HepG2 (cell line): ENCODE measurements at regions not wholly inside any gene's neighbourhood (a gene's known extent, or its start where the extent isn't known, plus 50 kb on each side); places are given as distances from the start of the nearest gene placed in this dataset.

ENCODE experiments used
- ATAC-seq: fragments of 200-7000 bp; cut with Tn5 transposase; 3 replicates; pipeline ENCODE4 v1.9.1; 2020; ENCODE audit warnings: mild to moderate bottlenecking, moderate library complexity
- BruUV-seq: library from RNA; stranded (reverse); fragments of 400-500 nt; replicated peaks from 2 replicates; lab custom pipeline; 2021; lab: Mats Ljungman, UMichigan
- CTCF ChIA-PET: fragments of 300-600 bp; formaldehyde crosslinking; extraction: SDS; loops from one replicate; lab custom pipeline; 2021; ENCODE audit warnings: low total read pairs, inconsistent platforms, low intra/inter-chr PET ratio; lab: Yijun Ruan, JAX
- POLR2A ChIA-PET: fragments of 350-600 bp; sonication (Branson Sonifier 250); formaldehyde crosslinking; loops from one replicate; lab custom pipeline; 2020; ENCODE audit warnings: antibody characterized with exemption, inconsistent platforms; lab: Yijun Ruan, JAX
- DNase-seq: peaks from one replicate; pipeline ENCODE4 v3.0.0-alpha.2; 2015; ENCODE audit warnings: low spot score
- FAIRE-seq: peaks from 3 replicates; lab custom pipeline; 2011; peaks lifted over from hg19 to GRCh38; lab: Jason Lieb, UNC
- H2AFZ ChIP-seq: one replicate; pipeline ENCODE4 v1.6.1; 2011; ENCODE audit warnings: low read length, inconsistent platforms
- H3K27ac ChIP-seq: fragments of 300-600 bp; 3 replicates; pipeline ENCODE4 v1.8.0; 2011; ENCODE audit warnings: mixed run types, mild to moderate bottlenecking, mixed read lengths, low read length, inconsistent platforms; ENCODE audit not compliant: insufficient read depth; ENCODE audit errors: extremely low read length
- H3K27me3 ChIP-seq, 2 experiments: fragments of 200-600 bp in 1 of 2; 2 replicates in 1 of 2; 3 replicates in 1 of 2; pipeline versions ENCODE4 v1.6.0 to v1.8.0; 2011; ENCODE audit warnings: low read length in 2 of 2, mild to moderate bottlenecking in 2 of 2, moderate library complexity in 2 of 2, inconsistent platforms in 1 of 2; ENCODE audit not compliant: insufficient read depth in 2 of 2, control insufficient read depth in 1 of 2
- H3K36me3 ChIP-seq, 2 experiments: fragments of 200-600 bp in 1 of 2; replicated peaks in 1 of 2; 2 replicates in 1 of 2; 3 replicates in 1 of 2; pipeline versions ENCODE4 v1.5.1 to v1.8.0; 2011; ENCODE audit warnings: low read length in 2 of 2, inconsistent platforms in 1 of 2; ENCODE audit not compliant: insufficient read depth in 2 of 2, control insufficient read depth in 1 of 2
- H3K4me1 ChIP-seq: 2 replicates; pipeline ENCODE4 v1.5.1; 2012; ENCODE audit warnings: low read length, inconsistent platforms; ENCODE audit not compliant: insufficient read depth
- H3K4me2 ChIP-seq: 2 replicates; pipeline ENCODE4 v1.6.0; 2011; ENCODE audit warnings: low read depth, low read length, inconsistent platforms
- H3K4me3 ChIP-seq, 3 experiments: fragments of 200-600 bp in 1 of 3; sonication (generic), shearing (Covaris generic) in 1 of 3; replicated peaks in 1 of 3; 2 replicates each; pipeline ENCODE4 v1.5.1; 2011 to 2016; ENCODE audit warnings: low read length in 3 of 3, inconsistent platforms in 2 of 3, low read depth in 2 of 3, mild to moderate bottlenecking in 2 of 3, control low read depth in 1 of 3, mixed read lengths in 1 of 3; ENCODE audit not compliant: insufficient read depth in 1 of 3
- H3K79me2 ChIP-seq: one replicate; pipeline ENCODE4 v1.6.1; 2011; ENCODE audit warnings: low read length, inconsistent platforms; ENCODE audit not compliant: insufficient read depth
- H3K9ac ChIP-seq: 2 replicates; pipeline ENCODE4 v1.6.0; 2011; ENCODE audit warnings: mild to moderate bottlenecking, low read depth, low read length, inconsistent platforms; ENCODE audit not compliant: insufficient read depth
- H3K9me3 ChIP-seq: 2 replicates; pipeline ENCODE4 v1.5.1; 2012; ENCODE audit warnings: mild to moderate bottlenecking, low read length
- H4K20me1 ChIP-seq: 2 replicates; pipeline ENCODE4 v1.6.0; 2011; ENCODE audit warnings: inconsistent platforms, mild to moderate bottlenecking, low read length, moderate library complexity; ENCODE audit not compliant: insufficient read depth
- ATM ChIP-seq: fragments of 450-650 bp; IDR thresholded peaks from 2 replicates; pipeline ENCODE4 v1.7.1; 2017; ENCODE audit warnings: mild to moderate bottlenecking, borderline replicate concordance
- E2F1 ChIP-seq: sonication (generic); formaldehyde crosslinking; IDR thresholded peaks from 2 replicates; pipeline ENCODE4 v1.5.0; 2020; ENCODE audit warnings: missing genetic modification reagents
- EEA1 ChIP-seq: sonication (generic); formaldehyde crosslinking; IDR thresholded peaks from 2 replicates; pipeline ENCODE4 v1.5.1; 2020; ENCODE audit warnings: mild to moderate bottlenecking, missing genetic modification reagents, borderline replicate concordance
- ELK4 ChIP-seq: sonication (generic); formaldehyde crosslinking; IDR thresholded peaks from 2 replicates; pipeline ENCODE4 v1.9.0; 2021; ENCODE audit warnings: missing genetic modification reagents, borderline replicate concordance
- FOXM1 ChIP-seq: sonication (generic); formaldehyde crosslinking; IDR thresholded peaks from 2 replicates; pipeline ENCODE4 v1.5.0; 2020; ENCODE audit warnings: missing genetic modification reagents
- GTF3A ChIP-seq: sonication (generic); formaldehyde crosslinking; conservative IDR thresholded peaks from 2 replicates; pipeline ENCODE4 v1.4.0; 2020; ENCODE audit warnings: mild to moderate bottlenecking, missing genetic modification reagents
- RNF219 ChIP-seq: sonication (generic); formaldehyde crosslinking; IDR thresholded peaks from 2 replicates; pipeline ENCODE4 v1.5.0; 2020; ENCODE audit warnings: mild to moderate bottlenecking, missing genetic modification reagents
- SALL1 ChIP-seq: sonication (generic); formaldehyde crosslinking; IDR thresholded peaks from 2 replicates; pipeline ENCODE4 v1.8.0; 2022; ENCODE audit warnings: mild to moderate bottlenecking, missing genetic modification reagents
- SYNCRIP ChIP-seq: fragments of 200-400 bp; formaldehyde crosslinking; IDR thresholded peaks from 2 replicates; pipeline ENCODE4 v1.6.1; 2018; ENCODE audit warnings: mild to moderate bottlenecking, low read depth, low read length; ENCODE audit not compliant: insufficient read depth
- ZBTB44 ChIP-seq: sonication (generic); formaldehyde crosslinking; IDR thresholded peaks from 2 replicates; pipeline ENCODE4 v1.4.0; 2020; ENCODE audit warnings: missing genetic modification reagents
- ZNF180 ChIP-seq: sonication (generic); formaldehyde crosslinking; IDR thresholded peaks from 2 replicates; pipeline ENCODE4 v1.4.0; 2020; ENCODE audit warnings: low read depth, missing genetic modification reagents, borderline replicate concordance
- ZNF232 ChIP-seq: sonication (generic); formaldehyde crosslinking; IDR thresholded peaks from 2 replicates; pipeline ENCODE4 v1.4.0; 2020; ENCODE audit warnings: missing genetic modification reagents, borderline replicate concordance
- ZNF484 ChIP-seq: sonication (generic); formaldehyde crosslinking; IDR thresholded peaks from 2 replicates; pipeline ENCODE4 v1.5.1; 2020; ENCODE audit warnings: mild to moderate bottlenecking, low read depth, missing genetic modification reagents, borderline replicate concordance
- ZNF549 ChIP-seq: sonication (generic); formaldehyde crosslinking; IDR thresholded peaks from 2 replicates; pipeline ENCODE4 v1.5.0; 2020; ENCODE audit warnings: missing genetic modification reagents
- ZNF672 ChIP-seq: sonication (generic); formaldehyde crosslinking; IDR thresholded peaks from 2 replicates; pipeline ENCODE4 v1.8.1; 2022; ENCODE audit warnings: missing genetic modification reagents
- ZNF816 ChIP-seq: sonication (generic); formaldehyde crosslinking; IDR thresholded peaks from 2 replicates; pipeline ENCODE4 v1.8.0; 2022; ENCODE audit warnings: missing genetic modification reagents, mild to moderate bottlenecking, borderline replicate concordance
- ZSCAN22 ChIP-seq: sonication (generic); formaldehyde crosslinking; IDR thresholded peaks from 2 replicates; pipeline ENCODE4 v1.4.0; 2020; ENCODE audit warnings: mild to moderate bottlenecking, missing genetic modification reagents
- WGBS: methylation state at CpG from one replicate; pipeline ENCODE4 v1.1.6; 2017; ENCODE audit warnings: low lambda C conversion rate; 5-methylcytosine and 5-hydroxymethylcytosine counted together
- in situ Hi-C: cut with HindIII; loops from 2 replicates; pipeline ENCODE4 v1.10.0; 2017; ENCODE audit warnings: low pct_unique_long_range_greater_than_20kb; ENCODE audit not compliant: extremely low pct_ligation_motif_present
- intact Hi-C: fragments of 100-400 bp; cut with micrococcal nuclease; formaldehyde crosslinking; loops from one replicate; pipeline ENCODE4 v1.10.0; 2022; ENCODE audit not compliant: unreplicated experiment

GRCh38 chr3:34382859-34383258, 584.4 kb downstream of the PDCD6IP start:
- Histone ChIP-seq H3K79me2 (no peaks in the 10 kb centered on the region), H3K27ac (no peak overlapping the region), H3K9me3 (no peaks in the 10 kb centered on the region), H4K20me1 (no peaks in the 10 kb centered on the region), H3K9ac (no peak overlapping the region), H3K36me3 (no peaks in the 10 kb centered on the region), H3K27me3 (no peaks in the 10 kb centered on the region), H3K4me3 (no peak overlapping the region), H3K4me2 (no peak overlapping the region), H3K4me1 (no peaks in the 10 kb centered on the region), H2AFZ (no peak overlapping the region)
- BruUV-seq, result no TSS peak
- ChIA-PET POLR2A (no interaction called here), CTCF (no interaction called here)
- FAIRE-seq, result no peak
- ATAC-seq, result no peak
- in situ Hi-C loops (no loop called here), intact Hi-C loops (no loop called here)
- DNase-seq, result no peak
- WGBS, result 0% methylated on average over 3 of the region's 3 CpGs
- TF ChIP-seq ZNF180 (CRISPR knock-in tag) (no peak), ZNF484 (CRISPR knock-in tag) (no peak), SYNCRIP (no peak), ZBTB44 (CRISPR knock-in tag) (no peak), FOXM1 (no peak), ZNF549 (no peak), EEA1 (CRISPR knock-in tag) (no peak), ATM (no peak), ELK4 (CRISPR knock-in tag) (no peak), GTF3A (CRISPR knock-in tag) (no peak), ZNF232 (no peak), SALL1 (CRISPR knock-in tag) (no peak), E2F1 (CRISPR knock-in tag) (no peak), ZSCAN22 (CRISPR knock-in tag) (no peak), RNF219 (CRISPR knock-in tag) (no peak), ZNF672 (CRISPR knock-in tag) (no peak), ZNF816 (no peak)
